ENCODE measurements at regions not wholly inside any gene's neighbourhood (a gene's known extent, or its start where the extent isn't known, plus 50 kb on each side); places are given as distances from the start of the nearest gene placed in this dataset.
A peak's percentile ranks its signal among the peaks of the same experiment; 100 is the strongest.

GRCh38 chr16:6363896-6364607 is 968.6 kb upstream of the RBFOX1 start:
- Histone ChIP-seq H3K9me3 (ENCODE audit: low read length) (peaks cover 24% of the 10 kb centered on the region; the same call in 1 of the 2 replicates), H3K27me3 (ENCODE audit: control insufficient read depth in 1 of 2, insufficient read depth in 2 of 2, low read length in 2 of 2) (no peaks in the 10 kb centered on the region; a peak in 1 of 5 replicates), H3K27ac (ENCODE audit: extremely low read length, insufficient read depth, low read length) (no peak overlapping the region), H3K36me3 (replicated peaks in 1 of 2; ENCODE audit: control insufficient read depth in 1 of 2, insufficient read depth in 2 of 2, low read length in 2 of 2) (no peaks in the 10 kb centered on the region), H3K4me2 (ENCODE audit: low read depth, low read length) (no peak overlapping the region), H3K4me3 (replicated peaks in 1 of 3; ENCODE audit: insufficient read depth in 1 of 3, low read depth in 2 of 3, low read length in 3 of 3) (no peak overlapping the region), H4K20me1 (ENCODE audit: insufficient read depth, low read length) (no peaks in the 10 kb centered on the region), H3K4me1 (ENCODE audit: insufficient read depth, low read length) (no peaks in the 10 kb centered on the region), H2AFZ (ENCODE audit: low read length) (no peak overlapping the region), H3K9ac (ENCODE audit: insufficient read depth, low read depth, low read length) (no peak overlapping the region), H3K79me2 (ENCODE audit: insufficient read depth, low read length) (no peaks in the 10 kb centered on the region)
- no peak for FAIRE-seq
- CTCF ChIA-PET (ENCODE audit: low intra/inter-chr PET ratio, low total read pairs), result no interaction called here
- ATAC-seq, result no peak
- WGBS (ENCODE audit: low lambda C conversion rate), result 8% methylated on average over 6 of the region's 6 CpGs
- intact Hi-C loops (cut with micrococcal nuclease; ENCODE audit: unreplicated experiment) (no loop called here), in situ Hi-C loops (cut with HindIII; ENCODE audit: extremely low pct_ligation_motif_present, low pct_unique_long_range_greater_than_20kb) (no loop called here)
- BruUV-seq (replicated peaks), result no TSS peak
- DNase-seq (ENCODE audit: low spot score), result no peak
- POLR2A ChIA-PET, result no interaction called here
- peak; percentile 48 to 64 for TF ChIP-seq MAFK (conservative IDR thresholded peaks at IDR 0.05 in 1 of 2, IDR thresholded peaks at IDR 0.05 in 1 of 2; ENCODE audit: low read length in 2 of 2)
- TF ChIP-seq ZNF142 (CRISPR knock-in tag; IDR thresholded peaks at IDR 0.05), result no peak
- no peak for TF ChIP-seq ZNF879 (CRISPR knock-in tag; IDR thresholded peaks at IDR 0.05)
- TF ChIP-seq MYNN (CRISPR knock-in tag; IDR thresholded peaks at IDR 0.05; ENCODE audit: low read depth), result no peak
- TF ChIP-seq AHDC1 (CRISPR knock-in tag; IDR thresholded peaks at IDR 0.05; ENCODE audit: borderline replicate concordance), result no peak
- TF ChIP-seq SUZ12 (IDR thresholded peaks at IDR 0.05; ENCODE audit: low read depth, low read length), result no peak
- TF ChIP-seq MNT (IDR thresholded peaks at IDR 0.05), result peak; percentile 25; the same call in 1 of the 2 replicates
- TF ChIP-seq HOXA3 (CRISPR knock-in tag; IDR thresholded peaks at IDR 0.05), result no peak
- no peak for TF ChIP-seq NR2F2 (IDR thresholded peaks at IDR 0.05; ENCODE audit: borderline replicate concordance, low read depth)
- TF ChIP-seq ESRRA (CRISPR knock-in tag; IDR thresholded peaks at IDR 0.05; ENCODE audit: low read depth), result no peak
- TF ChIP-seq SAP130 (CRISPR knock-in tag; IDR thresholded peaks at IDR 0.05; ENCODE audit: low read depth), result no peak
- TF ChIP-seq ZNF557 (CRISPR knock-in tag; IDR thresholded peaks at IDR 0.05), result no peak

All from HepG2 (cell line).